ENCODE measurements at regions not wholly inside any gene's neighbourhood (a gene's known extent, or its start where the extent isn't known, plus 50 kb on each side); places are given as distances from the start of the nearest gene placed in this dataset.

GRCh38 chr3:76715426-76715825 lies 324.5 kb upstream of the ROBO2 start:
- no peak overlapping the region for H2AFZ ChIP-seq (ENCODE audit: low read length)
- no peaks in the 10 kb centered on the region for H4K20me1 ChIP-seq (ENCODE audit: insufficient read depth, low read length)
- no peaks in the 10 kb centered on the region for H3K9me3 ChIP-seq (replicated peaks; ENCODE audit: insufficient read depth, low read length)
- no peak overlapping the region for H3K4me2 ChIP-seq (ENCODE audit: low read depth, low read length)
- TF ChIP-seq CTCF (IDR thresholded peaks at IDR 0.05; ENCODE audit: low read length) (no peak), EZH2 (optimal IDR thresholded peaks at IDR 0.05; ENCODE audit: low read depth, low read length) (no peak), EZH2phosphoT487 (IDR thresholded peaks at IDR 0.05; ENCODE audit: low read length) (no peak)
- H3K27me3 ChIP-seq (replicated peaks; ENCODE audit: insufficient read depth, low read length) = no peaks in the 10 kb centered on the region
- H3K36me3 ChIP-seq (replicated peaks; ENCODE audit: insufficient read depth, low read length) = no peaks in the 10 kb centered on the region
- H3K4me1 ChIP-seq (ENCODE audit: low read length) = no peaks in the 10 kb centered on the region
- no peak overlapping the region for H3K9ac ChIP-seq (ENCODE audit: low read length)
- no peaks in the 10 kb centered on the region for H3F3A ChIP-seq (ENCODE audit: insufficient read depth, low read length)
- no peak overlapping the region for H3K4me3 ChIP-seq (ENCODE audit: low read length)
- no peak for DNase-seq
- no peak overlapping the region for H3K27ac ChIP-seq (ENCODE audit: low read length)
- no peaks in the 10 kb centered on the region for H3K79me2 ChIP-seq (ENCODE audit: low read length)
- no peaks in the 10 kb centered on the region for H3K9me2 ChIP-seq (replicated peaks; ENCODE audit: insufficient read depth, low read length)

GRCh38 chr3:76723366-76723765 lies 316.5 kb upstream of the ROBO2 start:
- TF ChIP-seq EZH2 (optimal IDR thresholded peaks at IDR 0.05; ENCODE audit: low read depth, low read length) (no peak), CTCF (IDR thresholded peaks at IDR 0.05; ENCODE audit: low read length) (no peak), EZH2phosphoT487 (IDR thresholded peaks at IDR 0.05; ENCODE audit: low read length) (no peak)

GRCh38 chr3:76724075-76724474 lies 315.8 kb upstream of the ROBO2 start:
- Histone ChIP-seq H4K20me1 (ENCODE audit: insufficient read depth, low read length) (no peaks in the 10 kb centered on the region), H3K79me2 (ENCODE audit: low read length) (no peaks in the 10 kb centered on the region), H2AFZ (ENCODE audit: low read length) (no peak overlapping the region), H3K27ac (ENCODE audit: low read length) (no peak overlapping the region), H3F3A (ENCODE audit: insufficient read depth, low read length) (no peaks in the 10 kb centered on the region), H3K27me3 (replicated peaks; ENCODE audit: insufficient read depth, low read length) (no peaks in the 10 kb centered on the region), H3K9me2 (replicated peaks; ENCODE audit: insufficient read depth, low read length) (no peaks in the 10 kb centered on the region; the same call in 1 of the 2 replicates), H3K4me3 (ENCODE audit: low read length) (no peak overlapping the region), H3K36me3 (replicated peaks; ENCODE audit: insufficient read depth, low read length) (no peaks in the 10 kb centered on the region), H3K4me1 (ENCODE audit: low read length) (no peaks in the 10 kb centered on the region), H3K9ac (ENCODE audit: low read length) (no peak overlapping the region), H3K4me2 (ENCODE audit: low read depth, low read length) (no peak overlapping the region), H3K9me3 (replicated peaks; ENCODE audit: insufficient read depth, low read length) (no peaks in the 10 kb centered on the region)
- no peak for DNase-seq
- TF ChIP-seq CTCF (IDR thresholded peaks at IDR 0.05; ENCODE audit: low read length) (no peak), EZH2phosphoT487 (IDR thresholded peaks at IDR 0.05; ENCODE audit: low read length) (no peak), EZH2 (optimal IDR thresholded peaks at IDR 0.05; ENCODE audit: low read depth, low read length) (no peak)

More at GRCh38 chr3:76723366-76723765, 316.5 kb upstream of the ROBO2 start:
- H3K9ac ChIP-seq (ENCODE audit: low read length) = no peak overlapping the region
- no peaks in the 10 kb centered on the region; the same call in 1 of the 2 replicates for H3K9me2 ChIP-seq (replicated peaks; ENCODE audit: insufficient read depth, low read length)
- no peaks in the 10 kb centered on the region for H4K20me1 ChIP-seq (ENCODE audit: insufficient read depth, low read length)
- H3F3A ChIP-seq (ENCODE audit: insufficient read depth, low read length) = no peaks in the 10 kb centered on the region
- H3K4me2 ChIP-seq (ENCODE audit: low read depth, low read length) = no peak overlapping the region
- DNase-seq = no peak
- H3K4me1 ChIP-seq (ENCODE audit: low read length) = no peaks in the 10 kb centered on the region
- H3K27ac ChIP-seq (ENCODE audit: low read length) = no peak overlapping the region
- no peaks in the 10 kb centered on the region for H3K9me3 ChIP-seq (replicated peaks; ENCODE audit: insufficient read depth, low read length)
- H2AFZ ChIP-seq (ENCODE audit: low read length) = no peak overlapping the region
- no peaks in the 10 kb centered on the region for H3K27me3 ChIP-seq (replicated peaks; ENCODE audit: insufficient read depth, low read length)
- no peaks in the 10 kb centered on the region for H3K79me2 ChIP-seq (ENCODE audit: low read length)
- no peak overlapping the region for H3K4me3 ChIP-seq (ENCODE audit: low read length)
- no peaks in the 10 kb centered on the region for H3K36me3 ChIP-seq (replicated peaks; ENCODE audit: insufficient read depth, low read length)
